ENCODE measurements at regions not wholly inside any gene's neighbourhood (a gene's known extent, or its start where the extent isn't known, plus 50 kb on each side); places are given as distances from the start of the nearest gene placed in this dataset.
"Not testable (repeated sequence)": the region's sequence is repeated elsewhere in the genome, so short reads cannot be mapped to it uniquely, and the experiment has no call there.

- CTCF ChIA-PET; H3K27ac ChIP-seq (ENCODE audit: low read depth, low read length); H3K4me3 ChIP-seq (replicated peaks in 1 of 2; ENCODE audit: low read depth in 1 of 2, low read length in 2 of 2); BruUV-seq (replicated peaks); H3K9me2 ChIP-seq (ENCODE audit: insufficient read depth); H3K4me2 ChIP-seq (ENCODE audit: low read length); H3K9me3 ChIP-seq (ENCODE audit: control insufficient read depth in 1 of 2, insufficient read depth in 1 of 2, low read depth in 1 of 2, low read length in 2 of 2); H3K36me3 ChIP-seq (ENCODE audit: control insufficient read depth in 1 of 2, insufficient read depth in 2 of 2, low read length in 2 of 2); H3K4me1 ChIP-seq (ENCODE audit: control insufficient read depth in 1 of 2, insufficient read depth in 2 of 2, low read length in 2 of 2); H4K20me1 ChIP-seq (ENCODE audit: insufficient read depth); H3K27me3 ChIP-seq (ENCODE audit: insufficient read depth, low read length); POLR2A ChIA-PET; DNase-seq (ENCODE audit: low read depth, low spot score); RAD21 ChIA-PET (ENCODE audit: low non-redundant PET in 1 of 2, low total read pairs in 2 of 2, uncharacterized antibody in 2 of 2, unreplicated experiment in 2 of 2); H3K79me2 ChIP-seq (ENCODE audit: insufficient read depth, low read length); intact Hi-C loops (cut with micrococcal nuclease); ATAC-seq; H2AFZ ChIP-seq (ENCODE audit: low read depth, low read length, poor library complexity, severe bottlenecking); H3K9ac ChIP-seq (ENCODE audit: low read length): not testable (repeated sequence)
These were observed 82.5 kb downstream of the CRYBB2 start for GRCh38 chr22:25301912-25302311.

DNA sequence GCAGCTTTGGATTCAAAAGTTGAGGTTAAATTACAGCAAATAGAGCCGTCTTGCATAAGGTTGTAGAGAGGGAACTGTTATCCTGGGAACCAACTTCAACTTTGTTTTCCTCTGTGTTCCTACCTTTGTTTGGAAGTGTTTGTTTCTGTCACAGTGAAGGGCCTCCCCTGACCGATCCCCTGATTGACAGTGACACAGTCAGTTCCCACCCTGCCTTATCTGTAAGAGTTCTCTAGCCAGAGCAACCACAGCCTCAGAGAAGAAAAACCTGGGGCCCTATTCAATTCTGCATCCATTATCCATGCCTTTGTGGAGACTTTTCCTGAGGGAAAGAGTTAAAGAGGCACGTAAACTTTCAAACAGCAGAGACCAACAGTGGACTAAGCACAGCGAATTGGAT is 90.1 kb downstream of the CRYBB2 start:
- H3K27ac ChIP-seq (ENCODE audit: low read depth, low read length); DNase-seq (ENCODE audit: low read depth, low spot score); H4K20me1 ChIP-seq (ENCODE audit: insufficient read depth); ATAC-seq; CTCF ChIA-PET; H3K4me1 ChIP-seq (ENCODE audit: control insufficient read depth in 1 of 2, insufficient read depth in 2 of 2, low read length in 2 of 2); H3K4me2 ChIP-seq (ENCODE audit: low read length); H3K79me2 ChIP-seq (ENCODE audit: insufficient read depth, low read length); POLR2A ChIA-PET; H3K36me3 ChIP-seq (ENCODE audit: control insufficient read depth in 1 of 2, insufficient read depth in 2 of 2, low read length in 2 of 2); intact Hi-C loops (cut with micrococcal nuclease); RAD21 ChIA-PET (ENCODE audit: low non-redundant PET in 1 of 2, low total read pairs in 2 of 2, uncharacterized antibody in 2 of 2, unreplicated experiment in 2 of 2); H3K9me3 ChIP-seq (ENCODE audit: control insufficient read depth in 1 of 2, insufficient read depth in 1 of 2, low read depth in 1 of 2, low read length in 2 of 2); H3K9me2 ChIP-seq (ENCODE audit: insufficient read depth); H3K9ac ChIP-seq (ENCODE audit: low read length); H3K27me3 ChIP-seq (ENCODE audit: insufficient read depth, low read length); H2AFZ ChIP-seq (ENCODE audit: low read depth, low read length, poor library complexity, severe bottlenecking); H3K4me3 ChIP-seq (replicated peaks in 1 of 2; ENCODE audit: low read depth in 1 of 2, low read length in 2 of 2); BruUV-seq (replicated peaks): not testable (repeated sequence)

- H2AFZ ChIP-seq (ENCODE audit: low read depth, low read length, poor library complexity, severe bottlenecking); H3K36me3 ChIP-seq (ENCODE audit: control insufficient read depth in 1 of 2, insufficient read depth in 2 of 2, low read length in 2 of 2); H3K9me3 ChIP-seq (ENCODE audit: control insufficient read depth in 1 of 2, insufficient read depth in 1 of 2, low read depth in 1 of 2, low read length in 2 of 2); BruUV-seq (replicated peaks); H3K27me3 ChIP-seq (ENCODE audit: insufficient read depth, low read length); H4K20me1 ChIP-seq (ENCODE audit: insufficient read depth); H3K4me2 ChIP-seq (ENCODE audit: low read length); H3K79me2 ChIP-seq (ENCODE audit: insufficient read depth, low read length); H3K9ac ChIP-seq (ENCODE audit: low read length); H3K4me1 ChIP-seq (ENCODE audit: control insufficient read depth in 1 of 2, insufficient read depth in 2 of 2, low read length in 2 of 2); H3K4me3 ChIP-seq (replicated peaks in 1 of 2; ENCODE audit: low read depth in 1 of 2, low read length in 2 of 2); H3K9me2 ChIP-seq (ENCODE audit: insufficient read depth); intact Hi-C loops (cut with micrococcal nuclease); DNase-seq (ENCODE audit: low read depth, low spot score); RAD21 ChIA-PET (ENCODE audit: low non-redundant PET in 1 of 2, low total read pairs in 2 of 2, uncharacterized antibody in 2 of 2, unreplicated experiment in 2 of 2); H3K27ac ChIP-seq (ENCODE audit: low read depth, low read length); CTCF ChIA-PET; POLR2A ChIA-PET: not testable (repeated sequence)
- peak; percentile 46; the same call in 1 of the 2 replicates for ATAC-seq
These were observed 92.5 kb downstream of the CRYBB2 start for GRCh38 chr22:25311924-25312323.
